Astrocyte (in vitro differentiated cells and primary cell): ENCODE measurements at regions not wholly inside any gene's neighbourhood (a gene's known extent, or its start where the extent isn't known, plus 50 kb on each side); places are given as distances from the start of the nearest gene placed in this dataset.

ENCODE experiments used
- DNase-seq: peaks from one replicate; pipeline ENCODE4 v3.0.0-alpha.2; 2010; ENCODE audit warnings: low read depth
- FAIRE-seq: peaks from 2 replicates; lab custom pipeline; 2011; peaks lifted over from hg19 to GRCh38; lab: Jason Lieb, UNC
- H2AFZ ChIP-seq: 2 replicates; pipeline ENCODE4 v1.6.0; 2012; ENCODE audit warnings: low read depth, low read length, inconsistent platforms
- H3K27ac ChIP-seq: 2 replicates; pipeline ENCODE4 v1.5.1; 2011; ENCODE audit warnings: low read depth, low read length, inconsistent platforms
- H3K27me3 ChIP-seq: 2 replicates; pipeline ENCODE4 v1.6.0; 2011; ENCODE audit warnings: low read length, inconsistent platforms; ENCODE audit not compliant: insufficient read depth
- H3K36me3 ChIP-seq: 2 replicates; pipeline ENCODE4 v1.5.1; 2011; ENCODE audit warnings: low read length, inconsistent platforms; ENCODE audit not compliant: insufficient read depth
- H3K4me1 ChIP-seq: 2 replicates; pipeline ENCODE4 v1.5.1; 2011; ENCODE audit warnings: low read length, inconsistent platforms; ENCODE audit not compliant: insufficient read depth
- H3K4me2 ChIP-seq: 2 replicates; pipeline ENCODE4 v1.6.0; 2012; ENCODE audit warnings: low read length, inconsistent platforms
- H3K4me3 ChIP-seq: 2 replicates; pipeline ENCODE4 v1.5.1; 2011; ENCODE audit warnings: low read depth, mild to moderate bottlenecking, low read length, inconsistent platforms; ENCODE audit not compliant: insufficient read depth
- H3K79me2 ChIP-seq: 2 replicates; pipeline ENCODE4 v1.6.0; 2012; ENCODE audit warnings: mild to moderate bottlenecking, low read length, inconsistent platforms; ENCODE audit not compliant: insufficient read depth
- H3K9ac ChIP-seq: 2 replicates; pipeline ENCODE4 v1.6.0; 2012; ENCODE audit warnings: mild to moderate bottlenecking, low read length, inconsistent platforms
- H3K9me3 ChIP-seq: 2 replicates; pipeline ENCODE4 v1.5.1; 2012; ENCODE audit warnings: low read depth, mild to moderate bottlenecking, low read length, inconsistent platforms; ENCODE audit not compliant: insufficient read depth
- H4K20me1 ChIP-seq: 2 replicates; pipeline ENCODE4 v1.6.0; 2012; ENCODE audit warnings: low read length, inconsistent platforms; ENCODE audit not compliant: insufficient read depth
- H3K27ac Mint-ChIP-seq: one replicate; pipeline ENCODE4 v1.8.0; 2021; ENCODE audit warnings: mild to moderate bottlenecking, mixed read lengths; ENCODE audit not compliant: unreplicated experiment
- H3K27me3 Mint-ChIP-seq: one replicate; pipeline ENCODE4 v1.8.0; 2021; ENCODE audit warnings: low read depth, mixed read lengths; ENCODE audit not compliant: unreplicated experiment
- H3K36me3 Mint-ChIP-seq: one replicate; pipeline ENCODE4 v1.8.0; 2021; ENCODE audit warnings: low read depth, mixed read lengths; ENCODE audit not compliant: unreplicated experiment
- H3K4me1 Mint-ChIP-seq: one replicate; pipeline ENCODE4 v1.8.0; 2021; ENCODE audit warnings: low read depth, mixed read lengths; ENCODE audit not compliant: unreplicated experiment
- H3K4me3 Mint-ChIP-seq: one replicate; pipeline ENCODE4 v1.8.0; 2021; ENCODE audit warnings: mild to moderate bottlenecking, moderate library complexity, mixed read lengths; ENCODE audit not compliant: unreplicated experiment
- H3K9me3 Mint-ChIP-seq: one replicate; pipeline ENCODE4 v1.8.0; 2021; ENCODE audit warnings: mild to moderate bottlenecking, mixed read lengths; ENCODE audit not compliant: unreplicated experiment
- CTCF ChIP-seq: IDR thresholded peaks from 2 replicates; pipeline ENCODE4 v1.5.1; 2011; ENCODE audit warnings: low read depth, mild to moderate bottlenecking, inconsistent platforms, low read length, moderate library complexity; ENCODE audit not compliant: insufficient read depth
- EZH2 ChIP-seq: IDR thresholded peaks from 2 replicates; pipeline ENCODE4 v1.6.1; 2012; ENCODE audit warnings: mild to moderate bottlenecking, low read length, inconsistent platforms; ENCODE audit not compliant: insufficient read depth

GRCh38 chr1:60225486-60225885 lies 151.9 kb upstream of the C1orf87 start:
- no peak overlapping the region for H3K4me3 Mint-ChIP-seq
- H3K79me2 ChIP-seq, result no peaks in the 10 kb centered on the region
- no peaks in the 10 kb centered on the region for H3K9me3 ChIP-seq
- no peak overlapping the region for H3K4me2 ChIP-seq
- no peaks in the 10 kb centered on the region for H3K27me3 ChIP-seq
- no peak overlapping the region for H3K27ac ChIP-seq
- H3K9ac ChIP-seq, result no peak overlapping the region
- H3K4me1 Mint-ChIP-seq, result peaks cover 5% of the 10 kb centered on the region
- peaks cover 5% of the 10 kb centered on the region for H3K4me1 ChIP-seq
- no peak for FAIRE-seq
- no peak overlapping the region for H3K4me3 ChIP-seq
- no peaks in the 10 kb centered on the region for H4K20me1 ChIP-seq
- peaks cover 3% of the 10 kb centered on the region for H3K9me3 Mint-ChIP-seq
- TF ChIP-seq EZH2 (no peak), CTCF (no peak)
- no peak overlapping the region for H3K27ac Mint-ChIP-seq
- H3K27me3 Mint-ChIP-seq, result no peaks in the 10 kb centered on the region
- H2AFZ ChIP-seq, result no peak overlapping the region
- no peaks in the 10 kb centered on the region for H3K36me3 Mint-ChIP-seq
- no peak for DNase-seq
- H3K36me3 ChIP-seq, result no peaks in the 10 kb centered on the region

DNA sequence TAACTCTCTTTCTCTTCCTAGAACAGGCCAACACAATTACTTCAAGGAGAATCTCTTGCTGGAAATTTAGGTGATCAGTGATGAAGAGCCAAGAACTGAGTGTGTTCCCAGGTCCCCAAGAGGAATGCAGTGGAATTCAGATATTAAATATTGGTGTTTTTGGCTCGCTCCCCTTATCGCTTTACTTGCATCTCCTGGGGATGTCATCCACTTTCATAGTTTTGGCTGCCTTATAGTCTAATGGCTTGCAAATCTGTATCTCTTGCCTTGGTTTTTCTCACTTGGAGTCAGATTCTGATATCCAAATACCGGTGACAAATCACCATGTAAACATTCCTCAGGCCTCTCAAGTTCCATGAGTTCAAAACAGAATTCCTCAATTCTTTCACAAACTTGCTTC lies 151.0 kb upstream of the C1orf87 start:
- H3K36me3 Mint-ChIP-seq, result no peaks in the 10 kb centered on the region
- no peaks in the 10 kb centered on the region for H3K27me3 Mint-ChIP-seq

More for the DNA sequence above, 151.0 kb upstream of the C1orf87 start:
- no peaks in the 10 kb centered on the region for H3K27me3 ChIP-seq
- H3K4me1 ChIP-seq, result peaks cover 5% of the 10 kb centered on the region
- no peak overlapping the region for H3K27ac ChIP-seq
- Mint-ChIP-seq H3K27ac (no peak overlapping the region), H3K4me3 (no peak overlapping the region), H3K4me1 (peaks cover 5% of the 10 kb centered on the region), H3K9me3 (no peaks in the 10 kb centered on the region)
- TF ChIP-seq EZH2 (no peak), CTCF (no peak)
- H3K36me3 ChIP-seq, result no peaks in the 10 kb centered on the region
- no peak overlapping the region for H2AFZ ChIP-seq
- H3K4me3 ChIP-seq, result no peak overlapping the region
- FAIRE-seq, result no peak
- no peaks in the 10 kb centered on the region for H4K20me1 ChIP-seq
- no peak for DNase-seq
- H3K9me3 ChIP-seq, result no peaks in the 10 kb centered on the region
- no peak overlapping the region for H3K4me2 ChIP-seq
- H3K9ac ChIP-seq, result no peak overlapping the region
- H3K79me2 ChIP-seq, result no peaks in the 10 kb centered on the region
